Thymus (tissue), 11 donors: ENCODE measurements at regions not wholly inside any gene's neighbourhood (a gene's known extent, or its start where the extent isn't known, plus 50 kb on each side); places are given as distances from the start of the nearest gene placed in this dataset.

Experiments
- DNase-seq, 9 donors: peaks; one replicate each; pipeline ENCODE4 v3.0.0-alpha.2; 2013; ENCODE audit warnings: low spot score in 9 of 9, low read depth in 6 of 9, missing footprints in 1 of 9
- H3K27ac ChIP-seq, 2 donors: one replicate each; pipeline ENCODE4 v1.5.1; 2013; ENCODE audit warnings: control low read depth in 1 of 2, low read depth in 1 of 2, low read length in 1 of 2, mild to moderate bottlenecking in 1 of 2, moderate library complexity in 1 of 2
- H3K27me3 ChIP-seq, 2 donors: one replicate each; pipeline ENCODE4 v1.5.1; 2013; ENCODE audit warnings: low read length in 1 of 2; ENCODE audit not compliant: control insufficient read depth in 2 of 2, insufficient read depth in 1 of 2
- H3K36me3 ChIP-seq, 2 donors: one replicate each; pipeline ENCODE4 v1.5.1; 2013; ENCODE audit warnings: low read length in 1 of 2, mild to moderate bottlenecking in 1 of 2, moderate library complexity in 1 of 2; ENCODE audit not compliant: control insufficient read depth in 2 of 2, insufficient read depth in 2 of 2
- H3K4me1 ChIP-seq, 2 donors: one replicate each; pipeline ENCODE4 v1.5.1; 2013; ENCODE audit warnings: low read length in 2 of 2; ENCODE audit not compliant: control insufficient read depth in 2 of 2, insufficient read depth in 2 of 2
- H3K4me3 ChIP-seq, 2 donors: one replicate each; pipeline ENCODE4 v1.5.1; 2013; ENCODE audit warnings: low read length in 2 of 2, control low read depth in 1 of 2, mild to moderate bottlenecking in 1 of 2
- H3K9me3 ChIP-seq, 2 donors: one replicate each; pipeline ENCODE4 v1.5.1; 2013; ENCODE audit warnings: low read length in 1 of 2, mild to moderate bottlenecking in 1 of 2; ENCODE audit not compliant: control insufficient read depth in 2 of 2, insufficient read depth in 1 of 2
- WGBS: extraction: QIAGEN DNeasy Blood & Tissue Kit; methylation state at CpG from one replicate; pipeline ENCODE4 v1.1.7; 2013; 5-methylcytosine and 5-hydroxymethylcytosine counted together
- donor health status: healthy.

- no peaks in the 10 kb centered on the region for H3K4me1 ChIP-seq
- WGBS: 15% methylated on average over 1 of the region's 1 CpG
Measured at GRCh38 chr1:101463195-101463594, 226.4 kb downstream of the S1PR1 start.

GRCh38 chr1:101465941-101466340 lies 229.1 kb downstream of the S1PR1 start:
- Histone ChIP-seq H3K27me3 (no peaks in the 10 kb centered on the region), H3K4me3 (no peak overlapping the region), H3K9me3 (no peaks in the 10 kb centered on the region), H3K27ac (no peak overlapping the region), H3K4me1 (no peaks in the 10 kb centered on the region), H3K36me3 (no peaks in the 10 kb centered on the region)
- DNase-seq: no peak
- 98% methylated on average over 2 of the region's 2 CpGs for WGBS

More at GRCh38 chr1:101463195-101463594, 226.4 kb downstream of the S1PR1 start:
- no peaks in the 10 kb centered on the region for H3K27me3 ChIP-seq
- H3K27ac ChIP-seq: no peak overlapping the region
- no peaks in the 10 kb centered on the region for H3K36me3 ChIP-seq
- H3K4me3 ChIP-seq: no peak overlapping the region
- H3K9me3 ChIP-seq: no peaks in the 10 kb centered on the region
- DNase-seq: no peak

- 0% methylated on average over 1 of the region's 1 CpG for WGBS
- Histone ChIP-seq H3K27ac (no peak overlapping the region), H3K27me3 (no peaks in the 10 kb centered on the region), H3K36me3 (no peaks in the 10 kb centered on the region), H3K4me1 (peaks cover 0 to 4% of the 10 kb centered on the region in 2 donors), H3K9me3 (peaks cover 0 to 5% of the 10 kb centered on the region in 2 donors), H3K4me3 (no peak overlapping the region)
- DNase-seq: peak in 5 of 9 donors; percentile 13 to 67 (median 34)
Measured at GRCh38 chr1:101474039-101474665, 237.3 kb downstream of the S1PR1 start.

GRCh38 chr1:101476541-101476940 lies 239.7 kb downstream of the S1PR1 start:
- Histone ChIP-seq H3K27me3 (no peaks in the 10 kb centered on the region), H3K4me3 (no peak overlapping the region), H3K36me3 (no peaks in the 10 kb centered on the region), H3K4me1 (peaks cover 0 to 4% of the 10 kb centered on the region in 2 donors), H3K27ac (no peak overlapping the region), H3K9me3 (peaks cover 0 to 5% of the 10 kb centered on the region in 2 donors)
- WGBS: 6% methylated on average over 1 of the region's 1 CpG
- DNase-seq: no peak

GRCh38 chr1:101479945-101480344 lies 243.1 kb downstream of the S1PR1 start:
- no peaks in the 10 kb centered on the region for H3K36me3 ChIP-seq
- H3K27ac ChIP-seq: no peak overlapping the region
- H3K4me1 ChIP-seq: peaks cover 0 to 4% of the 10 kb centered on the region in 2 donors
- H3K9me3 ChIP-seq: no peaks in the 10 kb centered on the region
- no peak overlapping the region for H3K4me3 ChIP-seq
- H3K27me3 ChIP-seq: no peaks in the 10 kb centered on the region
- DNase-seq: no peak

GRCh38 chr1:101482306-101482705 lies 245.5 kb downstream of the S1PR1 start:
- Histone ChIP-seq H3K27ac (no peak overlapping the region), H3K4me3 (no peak overlapping the region), H3K4me1 (no peaks in the 10 kb centered on the region), H3K36me3 (no peaks in the 10 kb centered on the region), H3K27me3 (no peaks in the 10 kb centered on the region), H3K9me3 (no peaks in the 10 kb centered on the region)
- 77% methylated on average over 4 of the region's 4 CpGs for WGBS
- no peak for DNase-seq

- H3K4me1 ChIP-seq: no peaks in the 10 kb centered on the region
- no peak for DNase-seq
- H3K27ac ChIP-seq: no peak overlapping the region
- no peaks in the 10 kb centered on the region for H3K27me3 ChIP-seq
- H3K4me3 ChIP-seq: no peak overlapping the region
- H3K9me3 ChIP-seq: no peaks in the 10 kb centered on the region
- H3K36me3 ChIP-seq: no peaks in the 10 kb centered on the region
- 94% methylated on average over 5 of the region's 5 CpGs for WGBS
Measured at GRCh38 chr1:101483982-101484688, 247.3 kb downstream of the S1PR1 start.

- Histone ChIP-seq H3K27ac (no peak overlapping the region), H3K9me3 (no peaks in the 10 kb centered on the region), H3K4me1 (no peaks in the 10 kb centered on the region), H3K4me3 (no peak overlapping the region), H3K36me3 (no peaks in the 10 kb centered on the region), H3K27me3 (no peaks in the 10 kb centered on the region)
- WGBS: 72% methylated on average over 2 of the region's 2 CpGs
- DNase-seq: no peak
Measured at GRCh38 chr1:101484689-101485338, 248.0 kb downstream of the S1PR1 start.

- Histone ChIP-seq H3K27ac (no peak overlapping the region), H3K4me1 (no peaks in the 10 kb centered on the region), H3K4me3 (no peak overlapping the region), H3K36me3 (no peaks in the 10 kb centered on the region), H3K9me3 (no peaks in the 10 kb centered on the region), H3K27me3 (no peaks in the 10 kb centered on the region)
- no peak for DNase-seq
- WGBS: 0% methylated on average over 1 of the region's 1 CpG
Measured at GRCh38 chr1:101485712-101486111, 248.9 kb downstream of the S1PR1 start.
